ENCODE measurements at regions not wholly inside any gene's neighbourhood (a gene's known extent, or its start where the extent isn't known, plus 50 kb on each side); places are given as distances from the start of the nearest gene placed in this dataset. TPM values are rescaled to one million over a fixed set of nuclear protein-coding genes. Genes with fewer than 3 reads are reported as not detected.
A peak's percentile ranks its signal among the peaks of the same experiment; 100 is the strongest.

- DNase-seq = no peak
Measured at GRCh38 chr5:79871364-79872120, 119.5 kb downstream of the MTX3 start.

GRCh38 chr5:79868163-79868670 lies 122.8 kb downstream of the MTX3 start:
- no peak for DNase-seq

- no peak for DNase-seq
Measured at GRCh38 chr5:79865579-79865978, 125.5 kb downstream of the MTX3 start.

GRCh38 chr5:79864364-79864763 lies 126.7 kb downstream of the MTX3 start:
- no peak for DNase-seq

- no peak for DNase-seq
Measured at GRCh38 chr5:79859588-79859987, 131.5 kb downstream of the MTX3 start.

GRCh38 chr5:79858410-79858723 lies 132.7 kb downstream of the MTX3 start:
- no peak for DNase-seq

GRCh38 chr5:79857714-79858409 lies 133.2 kb downstream of the MTX3 start:
- DNase-seq = peak; percentile 48

GRCh38 chr5:79856456-79857055 lies 134.5 kb downstream of the MTX3 start:
- DNase-seq = no peak

GRCh38 chr5:79853676-79854418 lies 137.2 kb downstream of the MTX3 start:
- no peak for DNase-seq

GRCh38 chr5:79853028-79853427 lies 138.0 kb downstream of the MTX3 start:
- DNase-seq = no peak

- peak; percentile 10 for DNase-seq
Measured at GRCh38 chr5:79851391-79851863, 139.6 kb downstream of the MTX3 start.

GRCh38 chr5:79850941-79851340 lies 140.1 kb downstream of the MTX3 start:
- DNase-seq = no peak

- DNase-seq = peak; percentile 53
Measured at GRCh38 chr5:79850316-79850822, 140.7 kb downstream of the MTX3 start.

- DNase-seq = no peak
Measured at GRCh38 chr5:79849486-79850315, 141.4 kb downstream of the MTX3 start.

Small RNA genes in the stretch of these regions (small RNA-seq; reads per million reads assigned to genes)
- gene AC008496.1 (ENCODE audit: low replicate concordance) = not detected
